ENCODE measurements at regions not wholly inside any gene's neighbourhood (a gene's known extent, or its start where the extent isn't known, plus 50 kb on each side); places are given as distances from the start of the nearest gene placed in this dataset.

- no peak for TF ChIP-seq FOXP2 (optimal IDR thresholded peaks at IDR 0.05; ENCODE audit: borderline replicate concordance, extremely low read depth, extremely low read length, insufficient read depth)
These were observed 457.3 kb upstream of the SEMA3A start for GRCh38 chr7:84651876-84652275.

- TF ChIP-seq POLR2AphosphoS5 (IDR thresholded peaks at IDR 0.05; ENCODE audit: low read depth, low read length): no peak
- TF ChIP-seq, protein P1, sequence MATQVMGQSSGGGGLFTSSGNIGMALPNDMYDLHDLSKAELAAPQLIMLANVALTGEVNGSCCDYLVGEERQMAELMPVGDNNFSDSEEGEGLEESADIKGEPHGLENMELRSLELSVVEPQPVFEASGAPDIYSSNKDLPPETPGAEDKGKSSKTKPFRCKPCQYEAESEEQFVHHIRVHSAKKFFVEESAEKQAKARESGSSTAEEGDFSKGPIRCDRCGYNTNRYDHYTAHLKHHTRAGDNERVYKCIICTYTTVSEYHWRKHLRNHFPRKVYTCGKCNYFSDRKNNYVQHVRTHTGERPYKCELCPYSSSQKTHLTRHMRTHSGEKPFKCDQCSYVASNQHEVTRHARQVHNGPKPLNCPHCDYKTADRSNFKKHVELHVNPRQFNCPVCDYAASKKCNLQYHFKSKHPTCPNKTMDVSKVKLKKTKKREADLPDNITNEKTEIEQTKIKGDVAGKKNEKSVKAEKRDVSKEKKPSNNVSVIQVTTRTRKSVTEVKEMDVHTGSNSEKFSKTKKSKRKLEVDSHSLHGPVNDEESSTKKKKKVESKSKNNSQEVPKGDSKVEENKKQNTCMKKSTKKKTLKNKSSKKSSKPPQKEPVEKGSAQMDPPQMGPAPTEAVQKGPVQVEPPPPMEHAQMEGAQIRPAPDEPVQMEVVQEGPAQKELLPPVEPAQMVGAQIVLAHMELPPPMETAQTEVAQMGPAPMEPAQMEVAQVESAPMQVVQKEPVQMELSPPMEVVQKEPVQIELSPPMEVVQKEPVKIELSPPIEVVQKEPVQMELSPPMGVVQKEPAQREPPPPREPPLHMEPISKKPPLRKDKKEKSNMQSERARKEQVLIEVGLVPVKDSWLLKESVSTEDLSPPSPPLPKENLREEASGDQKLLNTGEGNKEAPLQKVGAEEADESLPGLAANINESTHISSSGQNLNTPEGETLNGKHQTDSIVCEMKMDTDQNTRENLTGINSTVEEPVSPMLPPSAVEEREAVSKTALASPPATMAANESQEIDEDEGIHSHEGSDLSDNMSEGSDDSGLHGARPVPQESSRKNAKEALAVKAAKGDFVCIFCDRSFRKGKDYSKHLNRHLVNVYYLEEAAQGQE (IDR thresholded peaks at IDR 0.05; ENCODE audit: insufficient read depth in 1 of 2, low read depth in 2 of 2, low read length in 2 of 2): no peak
These were observed 453.5 kb upstream of the SEMA3A start for GRCh38 chr7:84647797-84648757.

DNA sequence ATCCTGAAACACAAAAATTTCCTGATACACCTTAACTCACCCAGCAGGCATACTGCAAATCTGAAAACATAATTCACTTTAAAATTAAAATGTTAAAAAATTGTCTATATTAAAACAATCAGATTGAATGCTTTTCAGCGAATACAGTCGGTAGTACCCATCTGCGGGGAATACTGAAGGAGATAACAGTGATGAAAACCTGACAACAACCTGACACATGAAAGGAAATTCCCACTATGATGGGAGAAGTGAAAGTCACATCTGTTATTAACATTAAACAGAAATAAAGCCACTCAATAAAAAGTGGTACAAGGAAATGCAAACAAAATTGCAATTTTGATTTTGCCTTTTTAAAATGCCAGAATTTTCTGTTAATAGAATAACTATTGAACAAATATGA is 448.0 kb upstream of the SEMA3A start:
- TF ChIP-seq POLR2AphosphoS5 (IDR thresholded peaks at IDR 0.05; ENCODE audit: low read depth, low read length) (no peak), FOXP2 (optimal IDR thresholded peaks at IDR 0.05; ENCODE audit: borderline replicate concordance, extremely low read depth, extremely low read length, insufficient read depth) (no peak), SIN3A (IDR thresholded peaks at IDR 0.05; ENCODE audit: borderline replicate concordance, insufficient read depth, low read length) (no peak), TAF1 (IDR thresholded peaks at IDR 0.05; ENCODE audit: borderline replicate concordance, insufficient read depth, low read length) (no peak)
- TF ChIP-seq, protein P1 (IDR thresholded peaks at IDR 0.05; ENCODE audit: insufficient read depth in 1 of 2, low read depth in 2 of 2, low read length in 2 of 2): no peak

- TF ChIP-seq, protein P1 (IDR thresholded peaks at IDR 0.05; ENCODE audit: insufficient read depth in 1 of 2, low read depth in 2 of 2, low read length in 2 of 2): no peak
- TF ChIP-seq TAF1 (IDR thresholded peaks at IDR 0.05; ENCODE audit: borderline replicate concordance, insufficient read depth, low read length): no peak
- TF ChIP-seq FOXP2 (optimal IDR thresholded peaks at IDR 0.05; ENCODE audit: borderline replicate concordance, extremely low read depth, extremely low read length, insufficient read depth): no peak
- no peak for TF ChIP-seq POLR2AphosphoS5 (IDR thresholded peaks at IDR 0.05; ENCODE audit: low read depth, low read length)
- TF ChIP-seq SIN3A (IDR thresholded peaks at IDR 0.05; ENCODE audit: borderline replicate concordance, insufficient read depth, low read length): no peak
These were observed 446.0 kb upstream of the SEMA3A start for GRCh38 chr7:84640637-84641036.

DNA sequence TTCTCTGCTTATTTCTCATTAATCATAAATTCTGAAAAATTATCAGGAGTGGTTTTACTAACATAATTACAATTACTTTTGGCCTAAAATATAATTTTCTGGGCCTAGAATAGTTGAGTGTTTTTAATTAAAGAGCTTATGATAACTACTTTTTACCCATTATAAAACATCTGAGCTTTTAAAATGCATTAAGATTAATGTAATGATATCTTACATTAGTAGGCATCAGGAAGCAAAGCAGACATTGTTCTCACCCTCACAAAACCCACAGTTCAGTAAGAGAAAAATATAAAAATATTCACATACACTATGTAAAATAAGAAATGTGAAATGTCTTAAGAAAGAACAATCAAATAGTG is 443.7 kb upstream of the SEMA3A start:
- TF ChIP-seq SIN3A (IDR thresholded peaks at IDR 0.05; ENCODE audit: borderline replicate concordance, insufficient read depth, low read length): no peak
- no peak for TF ChIP-seq POLR2AphosphoS5 (IDR thresholded peaks at IDR 0.05; ENCODE audit: low read depth, low read length)
- TF ChIP-seq, protein P1 (IDR thresholded peaks at IDR 0.05; ENCODE audit: insufficient read depth in 1 of 2, low read depth in 2 of 2, low read length in 2 of 2): no peak
- no peak for TF ChIP-seq TAF1 (IDR thresholded peaks at IDR 0.05; ENCODE audit: borderline replicate concordance, insufficient read depth, low read length)
- TF ChIP-seq FOXP2 (optimal IDR thresholded peaks at IDR 0.05; ENCODE audit: borderline replicate concordance, extremely low read depth, extremely low read length, insufficient read depth): no peak

All from PFSK-1 (cell line).